Activated naive CD4-positive, alpha-beta T cell treated with anti-CD3 and anti-CD28 coated beads, Interleukin-2, amount 50 U/mL, for 72 hours (primary cell): ENCODE measurements at regions not wholly inside any gene's neighbourhood (a gene's known extent, or its start where the extent isn't known, plus 50 kb on each side); places are given as distances from the start of the nearest gene placed in this dataset.
A peak's percentile ranks its signal among the peaks of the same experiment; 100 is the strongest.

ENCODE experiments used
- ATAC-seq, 2 donors: fragments of 150-1000 bp; cut with Tn5 transposase; 2 replicates each; pipeline ENCODE4 v1.10.0; 2021; ENCODE audit warnings: mild to moderate bottlenecking in 2 of 2, moderate library complexity in 2 of 2
- DNase-seq, 2 donors: peaks; one replicate each; pipeline ENCODE4 v3.0.0; 2021 to 2022; ENCODE audit warnings: low spot score in 2 of 2
- H3K27ac Mint-ChIP-seq, 2 donors: one replicate each; pipeline ENCODE4 v1.8.0; 2022; ENCODE audit warnings: mild to moderate bottlenecking in 2 of 2, mixed read lengths in 2 of 2
- H3K36me3 Mint-ChIP-seq, 2 donors: one replicate each; pipeline ENCODE4 v1.8.0; 2022; ENCODE audit warnings: mixed read lengths in 2 of 2
- H3K9me3 Mint-ChIP-seq, 2 donors: one replicate each; pipeline ENCODE4 v1.8.0; 2022; ENCODE audit warnings: mixed read lengths in 2 of 2

GRCh38 chr16:26668026-26668425, 398.7 kb upstream of the C16orf82 start:
- Mint-ChIP-seq H3K27ac (no peak overlapping the region), H3K36me3 (peaks cover 6 to 20% of the 10 kb centered on the region in 2 donors), H3K9me3 (peaks cover 3% of the 10 kb centered on the region in 2 donors)
- no peak for ATAC-seq
- no peak for DNase-seq

- peak; percentile 79 to 80 for ATAC-seq
- Mint-ChIP-seq H3K9me3 (peaks cover 9 to 18% of the 10 kb centered on the region in 2 donors), H3K27ac (peak overlapping the region; percentile 79 to 81)
Observed at GRCh38 chr16:26672206-26672605, 394.5 kb upstream of the C16orf82 start.

GRCh38 chr16:26673011-26673410, 393.7 kb upstream of the C16orf82 start:
- DNase-seq (no peak), ATAC-seq (no peak)
- H3K36me3 Mint-ChIP-seq, result peaks cover 12 to 33% of the 10 kb centered on the region in 2 donors
- H3K27ac Mint-ChIP-seq, result peak overlapping the region in 1 of 2 donors; percentile 81
- peaks cover 9 to 18% of the 10 kb centered on the region in 2 donors for H3K9me3 Mint-ChIP-seq

More at GRCh38 chr16:26672206-26672605, 394.5 kb upstream of the C16orf82 start:
- H3K36me3 Mint-ChIP-seq, result peaks cover 12 to 37% of the 10 kb centered on the region in 2 donors
- DNase-seq, result peak; percentile 17 to 56

GRCh38 chr16:26680671-26681070, 386.1 kb upstream of the C16orf82 start:
- DNase-seq (no peak), ATAC-seq (no peak)
- Mint-ChIP-seq H3K27ac (no peak overlapping the region), H3K9me3 (peaks cover 0 to 5% of the 10 kb centered on the region in 2 donors), H3K36me3 (no peaks in the 10 kb centered on the region)

GRCh38 chr16:26688105-26688504, 378.6 kb upstream of the C16orf82 start:
- Mint-ChIP-seq H3K27ac (no peak overlapping the region), H3K9me3 (peaks cover 0 to 9% of the 10 kb centered on the region in 2 donors)
- no peak for ATAC-seq

GRCh38 chr16:26688699-26689098, 378.0 kb upstream of the C16orf82 start:
- DNase-seq (no peak), ATAC-seq (no peak)
- Mint-ChIP-seq H3K36me3 (peaks cover 0 to 4% of the 10 kb centered on the region in 2 donors), H3K9me3 (peaks cover 0 to 9% of the 10 kb centered on the region in 2 donors), H3K27ac (no peak overlapping the region)

More at GRCh38 chr16:26688105-26688504, 378.6 kb upstream of the C16orf82 start:
- DNase-seq, result no peak
- peaks cover 0 to 4% of the 10 kb centered on the region in 2 donors for H3K36me3 Mint-ChIP-seq

- H3K36me3 Mint-ChIP-seq, result no peaks in the 10 kb centered on the region
- H3K27ac Mint-ChIP-seq, result no peak overlapping the region
- H3K9me3 Mint-ChIP-seq, result peaks cover 0 to 9% of the 10 kb centered on the region in 2 donors
- ATAC-seq (no peak), DNase-seq (no peak)
Observed at GRCh38 chr16:26692658-26693057, 374.1 kb upstream of the C16orf82 start.

- Mint-ChIP-seq H3K27ac (no peak overlapping the region), H3K36me3 (no peaks in the 10 kb centered on the region), H3K9me3 (peaks cover 0 to 14% of the 10 kb centered on the region in 2 donors)
- no peak for DNase-seq
- ATAC-seq, result no peak
Observed at GRCh38 chr16:26697807-26698206, 368.9 kb upstream of the C16orf82 start.

GRCh38 chr16:26700250-26700649, 366.5 kb upstream of the C16orf82 start:
- H3K27ac Mint-ChIP-seq, result no peak overlapping the region
- ATAC-seq (no peak), DNase-seq (no peak)
- H3K9me3 Mint-ChIP-seq, result peaks cover 0 to 14% of the 10 kb centered on the region in 2 donors
- no peaks in the 10 kb centered on the region for H3K36me3 Mint-ChIP-seq

GRCh38 chr16:26701243-26701886, 365.4 kb upstream of the C16orf82 start:
- H3K36me3 Mint-ChIP-seq, result no peaks in the 10 kb centered on the region
- peak overlapping the region in 1 of 2 donors; percentile 69 for H3K27ac Mint-ChIP-seq
- ATAC-seq (no peak), DNase-seq (no peak)
- peaks cover 0 to 14% of the 10 kb centered on the region in 2 donors for H3K9me3 Mint-ChIP-seq

GRCh38 chr16:26705346-26705745, 361.4 kb upstream of the C16orf82 start:
- no peak for ATAC-seq
- H3K9me3 Mint-ChIP-seq, result peaks cover 0 to 4% of the 10 kb centered on the region in 2 donors

GRCh38 chr16:26708428-26708827, 358.3 kb upstream of the C16orf82 start:
- ATAC-seq (no peak), DNase-seq (no peak)
- Mint-ChIP-seq H3K9me3 (peaks cover 0 to 4% of the 10 kb centered on the region in 2 donors), H3K36me3 (no peaks in the 10 kb centered on the region), H3K27ac (no peak overlapping the region)

More at GRCh38 chr16:26705346-26705745, 361.4 kb upstream of the C16orf82 start:
- H3K27ac Mint-ChIP-seq, result no peak overlapping the region
- DNase-seq, result no peak
- H3K36me3 Mint-ChIP-seq, result no peaks in the 10 kb centered on the region

- ATAC-seq, result no peak
- peaks cover 0 to 4% of the 10 kb centered on the region in 2 donors for H3K9me3 Mint-ChIP-seq
Observed at GRCh38 chr16:26709175-26709574, 357.6 kb upstream of the C16orf82 start.

GRCh38 chr16:26709754-26710153, 357.0 kb upstream of the C16orf82 start:
- Mint-ChIP-seq H3K27ac (no peak overlapping the region), H3K36me3 (no peaks in the 10 kb centered on the region), H3K9me3 (peaks cover 0 to 4% of the 10 kb centered on the region in 2 donors)
- ATAC-seq (no peak), DNase-seq (no peak)

More at GRCh38 chr16:26709175-26709574, 357.6 kb upstream of the C16orf82 start:
- Mint-ChIP-seq H3K36me3 (no peaks in the 10 kb centered on the region), H3K27ac (no peak overlapping the region)
- no peak for DNase-seq

GRCh38 chr16:26710450-26710849, 356.3 kb upstream of the C16orf82 start:
- Mint-ChIP-seq H3K27ac (no peak overlapping the region), H3K9me3 (peaks cover 0 to 4% of the 10 kb centered on the region in 2 donors), H3K36me3 (no peaks in the 10 kb centered on the region)
- ATAC-seq (no peak), DNase-seq (no peak)

GRCh38 chr16:26712876-26713275, 353.9 kb upstream of the C16orf82 start:
- no peaks in the 10 kb centered on the region for H3K36me3 Mint-ChIP-seq
- DNase-seq (no peak), ATAC-seq (no peak)
- H3K27ac Mint-ChIP-seq, result no peak overlapping the region
- peaks cover 0 to 4% of the 10 kb centered on the region in 2 donors for H3K9me3 Mint-ChIP-seq

GRCh38 chr16:26715969-26716368, 350.8 kb upstream of the C16orf82 start:
- DNase-seq (no peak), ATAC-seq (no peak)
- Mint-ChIP-seq H3K9me3 (peaks cover 0 to 6% of the 10 kb centered on the region in 2 donors), H3K36me3 (no peaks in the 10 kb centered on the region), H3K27ac (no peak overlapping the region)

GRCh38 chr16:26717826-26718225, 348.9 kb upstream of the C16orf82 start:
- ATAC-seq, result no peak
- no peak overlapping the region for H3K27ac Mint-ChIP-seq
- H3K9me3 Mint-ChIP-seq, result peaks cover 0 to 6% of the 10 kb centered on the region in 2 donors
- no peak for DNase-seq
- H3K36me3 Mint-ChIP-seq, result no peaks in the 10 kb centered on the region
